Fibroblast of lung (primary cell): ENCODE measurements at regions not wholly inside any gene's neighbourhood (a gene's known extent, or its start where the extent isn't known, plus 50 kb on each side); places are given as distances from the start of the nearest gene placed in this dataset.

Source experiments
- DNase-seq, 2 donors: peaks; one replicate each; pipeline versions ENCODE4 v3.0.0 to v3.0.0-alpha.2; 2010; ENCODE audit warnings: low read depth in 2 of 2
- H2AFZ ChIP-seq: 2 replicates; pipeline ENCODE4 v1.5.1; 2012; ENCODE audit warnings: low read length, control low read depth, inconsistent platforms
- H3K27ac ChIP-seq: 2 replicates; pipeline ENCODE4 v1.5.1; 2011; ENCODE audit warnings: low read length, control low read depth; ENCODE audit not compliant: insufficient read depth
- H3K27me3 ChIP-seq: 2 replicates; pipeline ENCODE4 v1.5.1; 2011; ENCODE audit warnings: mild to moderate bottlenecking, low read length; ENCODE audit not compliant: control insufficient read depth, insufficient read depth
- H3K36me3 ChIP-seq: 2 replicates; pipeline ENCODE4 v1.5.1; 2011; ENCODE audit warnings: low read length; ENCODE audit not compliant: control insufficient read depth, insufficient read depth
- H3K4me1 ChIP-seq: 2 replicates; pipeline ENCODE4 v1.5.1; 2011; ENCODE audit warnings: low read length; ENCODE audit not compliant: control insufficient read depth, insufficient read depth; ENCODE audit errors: extremely low read depth
- H3K4me2 ChIP-seq: 2 replicates; pipeline ENCODE4 v1.5.1; 2011; ENCODE audit warnings: low read length, control low read depth; ENCODE audit not compliant: insufficient read depth; ENCODE audit errors: extremely low read depth
- H3K4me3 ChIP-seq, 4 experiments: fragments of 200-600 bp in 1 of 4; sonication (generic) in 1 of 4; replicated peaks in 1 of 4; 2 replicates each; pipeline ENCODE4 v1.5.1; 2011 to 2016; ENCODE audit warnings: low read length in 4 of 4, low read depth in 3 of 4, mild to moderate bottlenecking in 3 of 4, control low read depth in 2 of 4, inconsistent platforms in 1 of 4, mixed read lengths in 1 of 4; ENCODE audit not compliant: insufficient read depth in 1 of 4; ENCODE audit errors: control extremely low read depth in 1 of 4
- H3K79me2 ChIP-seq: 2 replicates; pipeline ENCODE4 v1.5.1; 2012; ENCODE audit warnings: mild to moderate bottlenecking, low read length, inconsistent platforms; ENCODE audit not compliant: control insufficient read depth, insufficient read depth
- H3K9ac ChIP-seq: 2 replicates; pipeline ENCODE4 v1.5.1; 2011; ENCODE audit warnings: mild to moderate bottlenecking, low read length, control low read depth; ENCODE audit not compliant: insufficient read depth
- H3K9me3 ChIP-seq: 2 replicates; pipeline ENCODE4 v1.5.1; 2012; ENCODE audit warnings: low read depth, low read length; ENCODE audit not compliant: control insufficient read depth, insufficient read depth
- H4K20me1 ChIP-seq: 2 replicates; pipeline ENCODE4 v1.5.1; 2011; ENCODE audit warnings: low read length; ENCODE audit not compliant: control insufficient read depth, insufficient read depth; ENCODE audit errors: extremely low read depth
- CTCF ChIP-seq, 2 donors: IDR thresholded peaks in 1 of 2; conservative IDR thresholded peaks in 1 of 2; 1 replicate in 1 of 2; 2 replicates in 1 of 2; pipeline ENCODE4 v1.5.1; 2011 to 2012; ENCODE audit warnings: low read length in 2 of 2, control low read depth in 1 of 2, inconsistent platforms in 1 of 2, low read depth in 1 of 2, mild to moderate bottlenecking in 1 of 2
- EZH2 ChIP-seq: IDR thresholded peaks from 2 replicates; pipeline ENCODE4 v1.5.1; 2012; ENCODE audit warnings: low read length, control low read depth, mild to moderate bottlenecking; ENCODE audit errors: missing control alignments

GRCh38 chr22:47623763-47624148 is 861.3 kb downstream of the TBC1D22A start:
- no peak overlapping the region for H2AFZ ChIP-seq
- H3K9me3 ChIP-seq = no peaks in the 10 kb centered on the region
- TF ChIP-seq CTCF (conservative IDR thresholded peaks at IDR 0.05 in 1 of 2, IDR thresholded peaks at IDR 0.05 in 1 of 2; ENCODE audit: low read depth in 1 of 2, low read length in 2 of 2) = no peak
- TF ChIP-seq EZH2 = no peak
- H3K36me3 ChIP-seq = no peaks in the 10 kb centered on the region
- no peak for DNase-seq
- no peaks in the 10 kb centered on the region for H3K79me2 ChIP-seq
- no peaks in the 10 kb centered on the region for H3K27me3 ChIP-seq
- no peaks in the 10 kb centered on the region for H4K20me1 ChIP-seq
- H3K27ac ChIP-seq = no peak overlapping the region
- no peak overlapping the region for H3K9ac ChIP-seq
- H3K4me1 ChIP-seq = no peaks in the 10 kb centered on the region
- H3K4me2 ChIP-seq = no peak overlapping the region
- H3K4me3 ChIP-seq = no peak overlapping the region

- Histone ChIP-seq H3K4me2 (no peak overlapping the region), H3K36me3 (no peaks in the 10 kb centered on the region), H3K79me2 (no peaks in the 10 kb centered on the region), H4K20me1 (no peaks in the 10 kb centered on the region), H2AFZ (no peak overlapping the region), H3K9ac (no peak overlapping the region), H3K4me1 (no peaks in the 10 kb centered on the region), H3K27ac (no peak overlapping the region), H3K4me3 (no peak overlapping the region), H3K9me3 (no peaks in the 10 kb centered on the region), H3K27me3 (no peaks in the 10 kb centered on the region)
- DNase-seq = no peak
- TF ChIP-seq CTCF (conservative IDR thresholded peaks at IDR 0.05 in 1 of 2, IDR thresholded peaks at IDR 0.05 in 1 of 2; ENCODE audit: low read depth in 1 of 2, low read length in 2 of 2) (no peak), EZH2 (no peak)
Observed at GRCh38 chr22:47623066-47623762, 860.8 kb downstream of the TBC1D22A start.

GRCh38 chr22:47622541-47622940 is 860.1 kb downstream of the TBC1D22A start:
- H3K4me2 ChIP-seq = no peak overlapping the region
- H2AFZ ChIP-seq = no peak overlapping the region
- no peaks in the 10 kb centered on the region for H3K36me3 ChIP-seq
- no peaks in the 10 kb centered on the region for H3K27me3 ChIP-seq
- H3K4me3 ChIP-seq = no peak overlapping the region
- H3K27ac ChIP-seq = no peak overlapping the region
- no peak overlapping the region for H3K9ac ChIP-seq
- TF ChIP-seq CTCF (conservative IDR thresholded peaks at IDR 0.05 in 1 of 2, IDR thresholded peaks at IDR 0.05 in 1 of 2; ENCODE audit: low read depth in 1 of 2, low read length in 2 of 2) (no peak), EZH2 (no peak)
- no peaks in the 10 kb centered on the region for H3K9me3 ChIP-seq
- no peaks in the 10 kb centered on the region for H3K79me2 ChIP-seq
- no peaks in the 10 kb centered on the region for H4K20me1 ChIP-seq
- H3K4me1 ChIP-seq = no peaks in the 10 kb centered on the region
- no peak for DNase-seq
